GM21526 (cell line): ENCODE measurements at regions not wholly inside any gene's neighbourhood (a gene's known extent, or its start where the extent isn't known, plus 50 kb on each side); places are given as distances from the start of the nearest gene placed in this dataset.
"Not testable (repeated sequence)": the region's sequence is repeated elsewhere in the genome, so short reads cannot be mapped to it uniquely, and the experiment has no call there.

Experiments
- ATAC-seq: cut with Tn5 transposase; IDR thresholded peaks from one replicate; pipeline ENCODE4 v1.9.1; 2021; ENCODE audit warnings: moderate library complexity; ENCODE audit not compliant: unreplicated experiment, low FRiP score

GRCh38 chr1:201636097-201636496 is 97.2 kb downstream of the NAV1 start:
- ATAC-seq = no peak

- no peak for ATAC-seq
Measured at GRCh38 chr1:201636510-201636971, 97.6 kb downstream of the NAV1 start.

GRCh38 chr1:201637282-201638079 is 98.6 kb downstream of the NAV1 start:
- no peak for ATAC-seq

GRCh38 chr1:201639391-201639790 is 100.5 kb downstream of the NAV1 start:
- ATAC-seq = no peak

GRCh38 chr1:201639826-201640225 is 100.9 kb downstream of the NAV1 start:
- ATAC-seq = no peak

- no peak for ATAC-seq
Measured at GRCh38 chr1:201640624-201641023, 101.7 kb downstream of the NAV1 start.

GRCh38 chr1:201641524-201642253 is 102.8 kb downstream of the NAV1 start:
- ATAC-seq = no peak

- ATAC-seq = no peak
Measured at GRCh38 chr1:201643835-201644104, 104.8 kb downstream of the NAV1 start.

- no peak for ATAC-seq
Measured at GRCh38 chr1:201644197-201644596, 105.3 kb downstream of the NAV1 start.

GRCh38 chr1:201645000-201645399 is 106.1 kb downstream of the NAV1 start:
- not testable (repeated sequence) for ATAC-seq

- no peak for ATAC-seq
Measured at GRCh38 chr1:201645956-201646355, 107.0 kb downstream of the NAV1 start.

GRCh38 chr1:201646411-201647022 is 107.6 kb downstream of the NAV1 start:
- ATAC-seq = no peak

- ATAC-seq = no peak
Measured at GRCh38 chr1:201647094-201647493, 108.2 kb downstream of the NAV1 start.

- no peak for ATAC-seq
Measured at GRCh38 chr1:201647722-201648065, 108.8 kb downstream of the NAV1 start.

- ATAC-seq = no peak
Measured at GRCh38 chr1:201648066-201648906, 109.4 kb downstream of the NAV1 start.

GRCh38 chr1:201648907-201649721 is 110.2 kb downstream of the NAV1 start:
- ATAC-seq = no peak

GRCh38 chr1:201649761-201650622 is 111.1 kb downstream of the NAV1 start:
- no peak for ATAC-seq

- ATAC-seq = no peak
Measured at GRCh38 chr1:201650623-201650933, 111.7 kb downstream of the NAV1 start.

- ATAC-seq = no peak
Measured at GRCh38 chr1:201652181-201652580, 113.3 kb downstream of the NAV1 start.
